GM18873 (cell line): ENCODE measurements at regions not wholly inside any gene's neighbourhood (a gene's known extent, or its start where the extent isn't known, plus 50 kb on each side); places are given as distances from the start of the nearest gene placed in this dataset.
"Not testable (repeated sequence)": the region's sequence is repeated elsewhere in the genome, so short reads cannot be mapped to it uniquely, and the experiment has no call there.

ENCODE experiments used
- ATAC-seq: cut with Tn5 transposase; IDR thresholded peaks from one replicate; pipeline ENCODE4 v1.9.1; 2021; ENCODE audit warnings: mild to moderate bottlenecking, moderate library complexity, moderate number of reproducible peaks; ENCODE audit not compliant: unreplicated experiment, low FRiP score

DNA sequence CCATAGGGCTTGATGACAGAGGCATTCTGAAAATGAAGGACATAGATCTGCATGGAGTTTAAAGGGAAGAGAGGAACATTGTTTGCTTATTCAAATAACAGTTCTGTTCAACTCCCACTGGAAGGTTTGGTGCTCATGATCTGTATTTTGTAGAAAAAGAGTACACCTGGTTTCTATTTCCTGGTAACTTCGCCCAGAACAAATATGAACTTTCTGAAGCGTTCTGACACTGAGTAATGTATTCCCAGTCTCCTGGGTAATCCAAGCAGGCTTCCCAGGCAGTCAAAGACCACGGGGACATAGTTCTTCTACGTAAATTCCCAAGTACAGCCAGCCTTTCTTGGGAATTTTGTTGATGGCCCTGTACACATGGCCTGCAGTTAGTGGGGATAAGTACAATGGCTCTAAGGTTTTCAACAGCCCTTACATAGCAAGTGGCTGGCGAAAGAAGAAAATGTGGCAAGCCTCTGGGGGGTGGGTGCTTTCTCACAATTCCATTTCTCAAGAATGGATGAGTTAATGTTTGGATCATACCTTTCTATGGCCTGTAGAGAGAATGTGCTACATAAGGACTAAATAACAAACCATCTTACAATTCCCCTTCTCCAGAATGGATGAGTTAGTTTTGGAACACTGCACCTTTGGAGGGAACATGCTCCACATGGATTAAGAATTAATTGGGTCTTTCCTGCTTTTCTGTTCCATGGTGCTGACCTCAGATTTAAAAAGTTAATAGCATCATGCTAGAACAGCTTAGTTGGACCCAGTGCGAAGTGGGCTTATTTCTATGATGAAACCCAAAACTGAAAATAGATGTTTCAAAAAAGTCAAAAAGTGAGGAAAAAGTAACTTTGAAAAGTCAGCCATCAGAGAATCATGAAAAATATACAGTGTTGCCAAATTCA lies 52.7 kb downstream of the COL6A6 start:
- no peak for ATAC-seq

- ATAC-seq = no peak
These were observed 55.8 kb downstream of the COL6A6 start for GRCh38 chr3:130572769-130573168.

DNA sequence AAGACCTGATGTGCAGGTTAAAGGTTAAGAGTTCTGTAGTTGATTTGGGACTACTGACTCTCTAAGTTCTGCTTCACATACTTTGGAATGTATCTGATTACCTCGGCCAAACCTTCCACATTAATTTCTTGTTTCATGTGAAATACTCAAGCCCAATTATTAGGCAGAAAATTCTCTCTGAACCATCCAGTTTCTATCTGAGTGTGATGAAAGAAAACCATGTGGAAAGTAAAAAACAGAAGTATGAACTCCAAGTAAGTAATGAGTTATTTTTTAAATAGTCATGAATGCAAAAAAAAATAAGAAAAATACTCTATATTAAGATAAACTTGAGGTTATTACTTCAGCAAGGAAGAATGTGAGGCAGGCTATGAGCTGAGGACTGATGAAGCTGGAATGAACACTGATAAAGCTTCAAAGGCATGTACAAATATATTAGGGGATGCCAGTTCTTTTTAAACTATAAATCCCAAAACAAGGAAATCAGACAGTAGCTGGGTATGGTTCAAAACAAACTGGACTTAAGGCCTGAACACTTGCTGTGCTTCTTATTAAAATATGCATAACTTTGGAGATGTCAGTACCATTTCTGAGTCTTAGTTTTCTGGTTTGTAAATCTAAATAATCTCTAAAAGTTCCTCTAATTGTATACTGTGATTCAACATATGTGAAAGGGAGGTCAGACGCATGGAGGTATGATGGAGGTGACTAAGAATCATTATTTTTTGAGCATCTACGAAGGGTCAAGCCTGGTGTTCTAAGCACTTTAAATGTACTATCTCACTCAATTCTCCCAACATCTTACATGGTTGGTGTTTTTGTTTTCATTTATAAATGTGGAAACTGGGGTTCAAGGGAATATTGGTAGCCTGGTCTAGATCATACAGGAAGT lies 59.6 kb downstream of the COL6A6 start:
- no peak for ATAC-seq

DNA sequence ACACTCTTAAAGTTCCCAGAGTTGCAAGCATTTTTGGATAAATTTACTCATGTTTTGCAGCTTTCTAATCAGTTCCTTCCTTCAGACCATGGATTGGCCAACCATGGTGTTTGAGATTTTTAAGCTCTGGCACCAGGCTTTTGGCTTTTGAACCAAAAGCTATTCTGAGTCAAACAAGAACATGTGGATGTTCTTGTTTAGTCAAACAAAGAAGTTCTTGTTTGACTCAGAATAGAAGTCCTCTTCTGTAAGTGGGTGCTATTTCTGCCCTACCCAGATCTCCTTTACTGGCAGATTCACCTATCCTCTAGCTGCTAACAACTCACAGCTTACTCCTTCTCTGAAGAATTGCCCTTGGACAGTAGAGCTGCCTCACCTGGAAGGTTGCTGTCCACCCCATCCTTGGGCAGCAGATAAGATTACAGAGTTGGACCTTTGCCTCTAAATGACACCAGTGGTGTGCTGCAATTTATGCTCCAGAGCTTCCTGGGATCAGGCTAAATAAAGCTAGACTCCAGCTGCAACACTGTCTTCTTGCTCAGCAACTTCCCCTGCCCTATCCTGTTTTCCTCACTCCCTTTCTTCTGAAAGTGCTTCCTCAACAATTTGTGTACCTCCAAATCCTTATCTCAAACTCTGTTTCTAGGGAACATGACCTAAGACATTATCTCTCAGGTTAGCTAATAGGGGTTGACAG lies 65.6 kb downstream of the COL6A6 start:
- ATAC-seq = peak; percentile 68

DNA sequence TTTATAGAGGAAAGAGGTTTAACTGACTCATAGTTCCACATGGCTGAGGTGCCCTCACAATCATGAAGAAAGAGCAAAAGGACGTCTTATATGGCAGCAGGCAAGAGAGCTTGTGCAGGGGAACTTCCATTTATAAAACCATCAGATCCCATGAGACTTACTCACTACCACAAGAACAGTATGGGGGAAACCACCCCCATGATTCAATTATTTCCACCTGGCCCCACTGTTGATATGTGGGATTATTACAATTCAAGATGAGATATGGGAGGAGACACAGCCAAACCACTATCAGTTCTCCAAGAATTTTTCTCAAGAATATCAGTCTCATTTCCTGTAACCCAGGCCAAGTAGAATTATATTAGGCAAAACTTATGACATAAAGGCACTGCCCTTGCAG lies 77.8 kb downstream of the COL6A6 start:
- not testable (repeated sequence) for ATAC-seq

GRCh38 chr3:130596484-130596883 lies 79.5 kb downstream of the COL6A6 start:
- no peak for ATAC-seq

GRCh38 chr3:130601442-130601971 lies 84.5 kb downstream of the COL6A6 start:
- ATAC-seq = no peak

DNA sequence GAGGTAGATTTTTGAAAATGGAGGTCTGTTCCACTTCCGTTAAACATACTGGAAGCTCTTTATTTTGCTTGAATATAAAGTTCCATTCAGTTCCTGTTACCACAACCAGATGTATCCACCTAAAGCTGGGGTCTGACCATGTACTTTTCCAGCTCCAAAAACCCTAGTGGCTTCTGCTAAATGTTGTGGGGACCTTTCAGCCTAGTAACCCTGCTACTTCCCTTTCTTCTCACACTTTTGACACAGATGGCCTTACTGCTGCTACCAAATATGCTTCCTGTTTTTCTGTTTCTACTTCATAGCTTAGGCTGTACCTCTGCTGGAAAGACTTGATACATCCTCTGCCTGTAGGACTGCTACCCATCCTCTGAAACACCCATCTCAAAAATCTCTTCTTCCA lies 87.8 kb downstream of the COL6A6 start:
- ATAC-seq = no peak

GRCh38 chr3:130606336-130606735 lies 89.4 kb downstream of the COL6A6 start:
- ATAC-seq = no peak

GRCh38 chr3:130607553-130608154 lies 90.7 kb downstream of the COL6A6 start:
- ATAC-seq = no peak

DNA sequence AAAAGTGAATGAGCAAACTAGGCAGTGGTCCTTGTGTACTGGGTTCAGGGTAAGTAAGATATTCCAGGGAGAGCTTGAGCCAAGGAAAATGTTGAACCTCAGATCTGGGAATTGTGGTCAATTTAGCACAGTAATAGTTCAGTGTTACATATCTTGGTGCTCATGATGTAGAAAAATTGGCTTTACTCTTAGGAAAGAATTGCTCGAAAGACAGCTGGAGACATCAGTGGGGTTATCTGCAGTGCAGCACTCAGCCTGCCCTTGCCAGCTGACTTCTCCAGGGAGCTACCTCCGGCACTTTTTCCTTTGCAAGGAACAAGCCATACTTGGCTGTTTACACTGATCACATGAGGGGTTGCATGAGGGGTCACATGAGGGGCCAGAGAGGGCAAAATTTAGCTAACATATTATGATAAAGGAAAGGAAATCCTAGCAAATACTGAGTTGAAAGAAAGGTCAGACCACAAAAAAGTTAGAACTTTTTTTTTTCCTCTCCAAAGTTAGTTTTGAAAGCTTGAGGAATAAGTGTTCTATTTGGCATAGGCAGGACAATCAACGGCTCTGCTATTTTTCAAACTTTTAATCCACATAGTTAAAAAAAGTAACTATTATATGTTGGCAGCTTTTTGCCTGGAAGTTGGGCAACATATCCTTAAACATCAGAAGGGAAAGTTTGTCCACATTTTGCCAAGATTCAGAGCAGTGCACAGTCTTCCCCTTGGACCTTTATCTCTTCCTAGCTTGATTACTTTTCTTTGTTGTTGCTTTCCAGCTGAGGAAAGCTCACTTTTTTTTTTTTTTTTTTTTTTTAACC lies 92.4 kb downstream of the COL6A6 start:
- ATAC-seq = no peak

DNA sequence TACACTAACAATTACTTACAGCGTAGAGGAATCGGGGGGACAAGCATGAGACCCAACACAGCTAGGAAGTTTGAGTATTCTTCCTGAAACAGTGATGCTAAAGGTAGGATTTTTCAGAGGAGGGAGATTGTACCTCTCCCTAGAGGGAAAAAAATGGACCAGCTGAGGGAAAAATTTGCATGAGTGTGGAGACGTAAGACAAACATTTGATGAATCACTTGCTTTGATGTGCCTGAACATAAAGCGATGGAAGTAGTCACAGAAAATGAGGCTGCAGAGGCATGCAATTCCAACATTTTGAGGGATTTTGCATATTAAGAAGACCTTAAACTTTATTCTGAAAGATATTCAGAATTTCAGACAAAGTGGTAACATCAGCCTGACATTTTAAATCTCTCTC lies 102.2 kb downstream of the COL6A6 start:
- ATAC-seq = no peak

DNA sequence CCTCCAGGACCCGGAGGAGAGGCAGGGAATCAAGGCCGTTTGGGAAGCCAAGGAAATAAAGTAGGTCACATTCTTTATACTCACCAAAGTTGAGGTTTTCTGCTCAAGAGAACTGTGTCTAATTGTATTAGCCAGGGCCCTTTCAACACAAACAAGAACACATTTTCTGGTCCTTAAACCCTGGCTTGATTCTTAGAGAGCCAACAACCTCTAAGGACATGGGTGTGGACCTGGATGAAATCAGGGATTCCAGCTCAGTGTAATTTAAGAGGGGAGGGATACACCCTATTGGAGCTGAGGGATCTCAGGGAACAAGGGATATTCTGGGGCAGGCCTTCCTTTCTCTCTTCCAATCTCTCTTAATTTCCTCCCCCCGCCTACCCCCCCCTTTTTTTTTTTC lies 104.8 kb downstream of the COL6A6 start:
- ATAC-seq = no peak

- ATAC-seq = no peak
These were observed 109.1 kb downstream of the COL6A6 start for GRCh38 chr3:130626049-130626448.

GRCh38 chr3:130627143-130627855 lies 110.3 kb downstream of the COL6A6 start:
- no peak for ATAC-seq

- no peak for ATAC-seq
These were observed 110.9 kb downstream of the COL6A6 start for GRCh38 chr3:130627882-130628281.
